K562 (cell line): ENCODE measurements at regions not wholly inside any gene's neighbourhood (a gene's known extent, or its start where the extent isn't known, plus 50 kb on each side); places are given as distances from the start of the nearest gene placed in this dataset.
A peak's percentile ranks its signal among the peaks of the same experiment; 100 is the strongest.

Source experiments
- CAMTA2 ChIP-seq: fragments of 250-450 bp; sonication (Bioruptor Pico); conservative IDR thresholded peaks from 2 replicates; pipeline ENCODE4 v1.5.1; 2022
- CBX8 ChIP-seq: fragments of 200-600 bp; sonication (generic); IDR thresholded peaks from 2 replicates; pipeline ENCODE4 v1.6.1; 2012; ENCODE audit warnings: borderline replicate concordance, mixed run types, low read depth, mild to moderate bottlenecking, moderate library complexity, mixed read lengths, low read length, control low read depth, inconsistent platforms; ENCODE audit not compliant: poor library complexity, severe bottlenecking; ENCODE audit errors: extremely low read depth
- ESRRA ChIP-seq: fragments of 450-650 bp; IDR thresholded peaks from 2 replicates; pipeline ENCODE4 v1.6.1; 2014; ENCODE audit warnings: low read depth, mild to moderate bottlenecking, moderate library complexity, borderline replicate concordance
- MXI1 ChIP-seq: IDR thresholded peaks from 2 replicates; pipeline ENCODE4 v1.6.1; 2011; ENCODE audit warnings: low read depth, mild to moderate bottlenecking, improper control_type of control experiment, low read length
- NELFE ChIP-seq: IDR thresholded peaks from 2 replicates; pipeline ENCODE4 v1.6.1; 2011; ENCODE audit warnings: mild to moderate bottlenecking; ENCODE audit not compliant: insufficient read depth, insufficient read length
- NRF1 ChIP-seq, 2 experiments: fragments of 450-650 bp; IDR thresholded peaks in 1 of 2; conservative IDR thresholded peaks in 1 of 2; 2 replicates each; pipeline ENCODE4 v1.6.1; 2014; ENCODE audit warnings: mild to moderate bottlenecking in 2 of 2
- SIN3A ChIP-seq, 2 experiments: fragments of 150-350 bp in 1 of 2; IDR thresholded peaks; 2 replicates each; pipeline ENCODE4 v1.6.1; 2011 to 2016; ENCODE audit warnings: borderline replicate concordance in 2 of 2, low read depth in 2 of 2, low read length in 2 of 2, mild to moderate bottlenecking in 2 of 2, moderate library complexity in 2 of 2; ENCODE audit not compliant: control insufficient read depth in 1 of 2
- SLC30A9 ChIP-seq: fragments of 250-450 bp; sonication (Bioruptor Pico); IDR thresholded peaks from 2 replicates; pipeline ENCODE4 v1.8.0; 2022; ENCODE audit warnings: mild to moderate bottlenecking, moderate library complexity
- TF ChIP-seq, protein P1 (sequence below): IDR thresholded peaks from 2 replicates; pipeline ENCODE4 v1.6.1; 2016; ENCODE audit warnings: missing genetic modification characterization, missing compliant biosample characterization
- TF ChIP-seq, protein P2 (sequence below): IDR thresholded peaks from 2 replicates; pipeline ENCODE4 v1.6.1; 2011; ENCODE audit not compliant: insufficient read length; ENCODE audit errors: extremely low read depth
- TF ChIP-seq, protein P3 (sequence below): sonication (generic); formaldehyde crosslinking; IDR thresholded peaks from 2 replicates; pipeline ENCODE4 v1.8.0; 2022; ENCODE audit warnings: missing genetic modification reagents, mild to moderate bottlenecking, borderline replicate concordance
- TF ChIP-seq, protein P4 (sequence below): fragments of 200-800 bp; sonication (Bioruptor generic); IDR thresholded peaks from 2 replicates; pipeline ENCODE4 v1.6.1; 2017; ENCODE audit warnings: missing genetic modification characterization, missing compliant biosample characterization
- TF ChIP-seq, protein P5 (sequence below), 2 experiments: fragments of 200-800 bp in 1 of 2; sonication (Bioruptor generic) in 1 of 2; sonication (generic) in 1 of 2; formaldehyde crosslinking in 1 of 2; IDR thresholded peaks in 1 of 2; conservative IDR thresholded peaks in 1 of 2; 2 replicates each; pipeline versions ENCODE4 v1.5.0 to v1.6.1; 2016 to 2020; ENCODE audit warnings: missing compliant biosample characterization in 1 of 2, missing genetic modification characterization in 1 of 2, missing genetic modification reagents in 1 of 2
- TF ChIP-seq, protein P6 (sequence below), 2 experiments: IDR thresholded peaks in 1 of 2; conservative IDR thresholded peaks in 1 of 2; 2 replicates each; pipeline ENCODE4 v1.6.1; 2016; ENCODE audit warnings: low read depth in 2 of 2, mild to moderate bottlenecking in 1 of 2, missing compliant biosample characterization in 1 of 2, missing genetic modification characterization in 1 of 2, moderate library complexity in 1 of 2

DNA sequence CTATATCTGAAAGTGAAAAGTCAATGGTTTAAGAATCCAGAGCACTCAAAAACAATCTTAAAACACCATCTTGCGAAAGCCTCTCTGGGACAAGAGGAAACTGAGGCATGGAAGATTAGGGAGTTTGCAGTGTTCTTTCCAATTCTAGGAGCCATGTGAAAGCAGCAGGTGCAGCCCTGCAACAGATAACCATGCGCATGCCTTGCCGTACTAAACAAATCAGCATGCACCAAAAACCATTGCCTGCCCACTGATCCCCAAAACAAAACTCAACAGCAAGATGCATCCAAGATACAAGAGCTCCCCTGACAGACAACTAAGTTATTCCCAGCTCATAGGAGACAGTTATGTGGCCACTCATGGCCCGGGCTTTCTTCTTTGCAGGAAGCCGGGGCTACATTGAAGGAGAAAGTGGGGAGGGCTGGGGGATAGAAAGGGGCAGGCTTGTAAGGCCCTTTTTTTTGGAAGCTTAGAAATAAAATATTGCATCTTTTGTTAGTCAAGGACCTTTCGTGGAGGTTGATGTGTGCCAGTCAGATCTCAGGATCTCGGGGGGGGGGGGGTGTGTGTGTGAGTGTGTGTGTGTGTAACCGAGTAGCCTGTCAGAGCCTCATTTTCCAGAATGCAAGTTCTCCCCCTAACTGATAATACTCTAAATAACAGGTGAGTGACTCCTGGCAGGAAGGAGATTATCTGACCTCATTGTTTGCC lies 178.4 kb downstream of the MBOAT1 start (continued):
- TF ChIP-seq, protein P1, sequence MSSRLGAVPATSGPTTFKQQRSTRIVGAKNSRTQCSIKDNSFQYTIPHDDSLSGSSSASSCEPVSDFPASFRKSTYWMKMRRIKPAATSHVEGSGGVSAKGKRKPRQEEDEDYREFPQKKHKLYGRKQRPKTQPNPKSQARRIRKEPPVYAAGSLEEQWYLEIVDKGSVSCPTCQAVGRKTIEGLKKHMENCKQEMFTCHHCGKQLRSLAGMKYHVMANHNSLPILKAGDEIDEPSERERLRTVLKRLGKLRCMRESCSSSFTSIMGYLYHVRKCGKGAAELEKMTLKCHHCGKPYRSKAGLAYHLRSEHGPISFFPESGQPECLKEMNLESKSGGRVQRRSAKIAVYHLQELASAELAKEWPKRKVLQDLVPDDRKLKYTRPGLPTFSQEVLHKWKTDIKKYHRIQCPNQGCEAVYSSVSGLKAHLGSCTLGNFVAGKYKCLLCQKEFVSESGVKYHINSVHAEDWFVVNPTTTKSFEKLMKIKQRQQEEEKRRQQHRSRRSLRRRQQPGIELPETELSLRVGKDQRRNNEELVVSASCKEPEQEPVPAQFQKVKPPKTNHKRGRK: no peak
- TF ChIP-seq MXI1: no peak
- TF ChIP-seq, protein P2, sequence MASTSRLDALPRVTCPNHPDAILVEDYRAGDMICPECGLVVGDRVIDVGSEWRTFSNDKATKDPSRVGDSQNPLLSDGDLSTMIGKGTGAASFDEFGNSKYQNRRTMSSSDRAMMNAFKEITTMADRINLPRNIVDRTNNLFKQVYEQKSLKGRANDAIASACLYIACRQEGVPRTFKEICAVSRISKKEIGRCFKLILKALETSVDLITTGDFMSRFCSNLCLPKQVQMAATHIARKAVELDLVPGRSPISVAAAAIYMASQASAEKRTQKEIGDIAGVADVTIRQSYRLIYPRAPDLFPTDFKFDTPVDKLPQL: no peak
- peak; percentile 60 for TF ChIP-seq NRF1 (conservative IDR thresholded peaks at IDR 0.05 in 1 of 2, IDR thresholded peaks at IDR 0.05 in 1 of 2)
- TF ChIP-seq SLC30A9: no peak
- TF ChIP-seq SIN3A (IDR thresholded peaks at IDR 0.05; ENCODE audit: borderline replicate concordance in 2 of 2, control insufficient read depth in 1 of 2, low read depth in 2 of 2, low read length in 2 of 2): no peak
- TF ChIP-seq, protein P3, sequence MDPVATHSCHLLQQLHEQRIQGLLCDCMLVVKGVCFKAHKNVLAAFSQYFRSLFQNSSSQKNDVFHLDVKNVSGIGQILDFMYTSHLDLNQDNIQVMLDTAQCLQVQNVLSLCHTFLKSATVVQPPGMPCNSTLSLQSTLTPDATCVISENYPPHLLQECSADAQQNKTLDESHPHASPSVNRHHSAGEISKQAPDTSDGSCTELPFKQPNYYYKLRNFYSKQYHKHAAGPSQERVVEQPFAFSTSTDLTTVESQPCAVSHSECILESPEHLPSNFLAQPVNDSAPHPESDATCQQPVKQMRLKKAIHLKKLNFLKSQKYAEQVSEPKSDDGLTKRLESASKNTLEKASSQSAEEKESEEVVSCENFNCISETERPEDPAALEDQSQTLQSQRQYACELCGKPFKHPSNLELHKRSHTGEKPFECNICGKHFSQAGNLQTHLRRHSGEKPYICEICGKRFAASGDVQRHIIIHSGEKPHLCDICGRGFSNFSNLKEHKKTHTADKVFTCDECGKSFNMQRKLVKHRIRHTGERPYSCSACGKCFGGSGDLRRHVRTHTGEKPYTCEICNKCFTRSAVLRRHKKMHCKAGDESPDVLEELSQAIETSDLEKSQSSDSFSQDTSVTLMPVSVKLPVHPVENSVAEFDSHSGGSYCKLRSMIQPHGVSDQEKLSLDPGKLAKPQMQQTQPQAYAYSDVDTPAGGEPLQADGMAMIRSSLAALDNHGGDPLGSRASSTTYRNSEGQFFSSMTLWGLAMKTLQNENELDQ (CRISPR knock-in tag): no peak
- TF ChIP-seq, protein P4, sequence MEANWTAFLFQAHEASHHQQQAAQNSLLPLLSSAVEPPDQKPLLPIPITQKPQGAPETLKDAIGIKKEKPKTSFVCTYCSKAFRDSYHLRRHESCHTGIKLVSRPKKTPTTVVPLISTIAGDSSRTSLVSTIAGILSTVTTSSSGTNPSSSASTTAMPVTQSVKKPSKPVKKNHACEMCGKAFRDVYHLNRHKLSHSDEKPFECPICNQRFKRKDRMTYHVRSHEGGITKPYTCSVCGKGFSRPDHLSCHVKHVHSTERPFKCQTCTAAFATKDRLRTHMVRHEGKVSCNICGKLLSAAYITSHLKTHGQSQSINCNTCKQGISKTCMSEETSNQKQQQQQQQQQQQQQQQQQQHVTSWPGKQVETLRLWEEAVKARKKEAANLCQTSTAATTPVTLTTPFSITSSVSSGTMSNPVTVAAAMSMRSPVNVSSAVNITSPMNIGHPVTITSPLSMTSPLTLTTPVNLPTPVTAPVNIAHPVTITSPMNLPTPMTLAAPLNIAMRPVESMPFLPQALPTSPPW (CRISPR knock-in tag): peak; percentile 72
- TF ChIP-seq, protein P5, sequence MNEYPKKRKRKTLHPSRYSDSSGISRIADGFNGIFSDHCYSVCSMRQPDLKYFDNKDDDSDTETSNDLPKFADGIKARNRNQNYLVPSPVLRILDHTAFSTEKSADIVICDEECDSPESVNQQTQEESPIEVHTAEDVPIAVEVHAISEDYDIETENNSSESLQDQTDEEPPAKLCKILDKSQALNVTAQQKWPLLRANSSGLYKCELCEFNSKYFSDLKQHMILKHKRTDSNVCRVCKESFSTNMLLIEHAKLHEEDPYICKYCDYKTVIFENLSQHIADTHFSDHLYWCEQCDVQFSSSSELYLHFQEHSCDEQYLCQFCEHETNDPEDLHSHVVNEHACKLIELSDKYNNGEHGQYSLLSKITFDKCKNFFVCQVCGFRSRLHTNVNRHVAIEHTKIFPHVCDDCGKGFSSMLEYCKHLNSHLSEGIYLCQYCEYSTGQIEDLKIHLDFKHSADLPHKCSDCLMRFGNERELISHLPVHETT (CRISPR knock-in tag; conservative IDR thresholded peaks at IDR 0.05 in 1 of 2, IDR thresholded peaks at IDR 0.05 in 1 of 2): 0 out of 4 replicates have a peak, but pooled peaks of 1 of the 2 experiments have one; percentile 6
- no peak for TF ChIP-seq NELFE
- TF ChIP-seq CAMTA2 (CRISPR knock-in tag): no peak
- no peak for TF ChIP-seq CBX8
- TF ChIP-seq, protein P6, sequence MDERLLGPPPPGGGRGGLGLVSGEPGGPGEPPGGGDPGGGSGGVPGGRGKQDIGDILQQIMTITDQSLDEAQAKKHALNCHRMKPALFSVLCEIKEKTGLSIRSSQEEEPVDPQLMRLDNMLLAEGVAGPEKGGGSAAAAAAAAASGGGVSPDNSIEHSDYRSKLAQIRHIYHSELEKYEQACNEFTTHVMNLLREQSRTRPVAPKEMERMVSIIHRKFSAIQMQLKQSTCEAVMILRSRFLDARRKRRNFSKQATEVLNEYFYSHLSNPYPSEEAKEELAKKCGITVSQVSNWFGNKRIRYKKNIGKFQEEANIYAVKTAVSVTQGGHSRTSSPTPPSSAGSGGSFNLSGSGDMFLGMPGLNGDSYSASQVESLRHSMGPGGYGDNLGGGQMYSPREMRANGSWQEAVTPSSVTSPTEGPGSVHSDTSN (CRISPR knock-in tag; IDR thresholded peaks at IDR 0.05; ENCODE audit: low read depth): no peak
- TF ChIP-seq, protein P6 (tag; conservative IDR thresholded peaks at IDR 0.05; ENCODE audit: low read depth): no peak
- TF ChIP-seq ESRRA: no peak
